Endothelial cell (in vitro differentiated cells): ENCODE measurements at regions not wholly inside any gene's neighbourhood (a gene's known extent, or its start where the extent isn't known, plus 50 kb on each side); places are given as distances from the start of the nearest gene placed in this dataset.
A peak's percentile ranks its signal among the peaks of the same experiment; 100 is the strongest.

Source experiments
- DNase-seq: peaks from one replicate; pipeline ENCODE4 v3.0.0; 2021; ENCODE audit warnings: low spot score
- H3K27ac Mint-ChIP-seq: one replicate; pipeline ENCODE4 v1.8.0; 2021; ENCODE audit warnings: mixed read lengths, inconsistent platforms; ENCODE audit not compliant: unreplicated experiment
- H3K27me3 Mint-ChIP-seq: one replicate; pipeline ENCODE4 v1.8.0; 2021; ENCODE audit warnings: mild to moderate bottlenecking, moderate library complexity, mixed read lengths, inconsistent platforms; ENCODE audit not compliant: unreplicated experiment
- H3K36me3 Mint-ChIP-seq: one replicate; pipeline ENCODE4 v1.8.0; 2021; ENCODE audit warnings: mild to moderate bottlenecking, low read depth, mixed read lengths, inconsistent platforms; ENCODE audit not compliant: unreplicated experiment
- H3K4me1 Mint-ChIP-seq: one replicate; pipeline ENCODE4 v1.8.0; 2021; ENCODE audit warnings: mild to moderate bottlenecking, mixed read lengths, inconsistent platforms; ENCODE audit not compliant: unreplicated experiment
- H3K4me3 Mint-ChIP-seq: one replicate; pipeline ENCODE4 v1.8.0; 2021; ENCODE audit warnings: mild to moderate bottlenecking, mixed read lengths, inconsistent platforms; ENCODE audit not compliant: unreplicated experiment
- H3K9me3 Mint-ChIP-seq: one replicate; pipeline ENCODE4 v1.8.0; 2021; ENCODE audit warnings: mixed read lengths, inconsistent platforms; ENCODE audit not compliant: unreplicated experiment
- CTCF ChIP-seq: fragments of 200-600 bp; sonication (generic); IDR thresholded peaks from one replicate; pipeline ENCODE4 v1.5.0; 2021; ENCODE audit warnings: antibody characterized with exemption; ENCODE audit not compliant: unreplicated experiment

GRCh38 chr5:124876566-124876965 lies 130.1 kb upstream of the ZNF608 start:
- Mint-ChIP-seq H3K27me3 (peaks cover 1% of the 10 kb centered on the region), H3K4me3 (no peak overlapping the region), H3K4me1 (peaks cover 4% of the 10 kb centered on the region), H3K9me3 (no peaks in the 10 kb centered on the region), H3K36me3 (no peaks in the 10 kb centered on the region), H3K27ac (peak overlapping the region; percentile 6)
- no peak for DNase-seq
- TF ChIP-seq CTCF = no peak

GRCh38 chr5:124876983-124877382 lies 130.5 kb upstream of the ZNF608 start:
- peaks cover 1% of the 10 kb centered on the region for H3K27me3 Mint-ChIP-seq
- no peaks in the 10 kb centered on the region for H3K36me3 Mint-ChIP-seq
- DNase-seq = no peak
- no peaks in the 10 kb centered on the region for H3K9me3 Mint-ChIP-seq
- no peak overlapping the region for H3K4me3 Mint-ChIP-seq
- H3K27ac Mint-ChIP-seq = peak overlapping the region; percentile 6
- H3K4me1 Mint-ChIP-seq = peaks cover 4% of the 10 kb centered on the region
- TF ChIP-seq CTCF = no peak

- H3K4me3 Mint-ChIP-seq = no peak overlapping the region
- no peaks in the 10 kb centered on the region for H3K9me3 Mint-ChIP-seq
- no peak for TF ChIP-seq CTCF
- no peaks in the 10 kb centered on the region for H3K4me1 Mint-ChIP-seq
- H3K36me3 Mint-ChIP-seq = no peaks in the 10 kb centered on the region
- no peak for DNase-seq
- H3K27me3 Mint-ChIP-seq = peaks cover 1% of the 10 kb centered on the region
- no peak overlapping the region for H3K27ac Mint-ChIP-seq
Measured at GRCh38 chr5:124877501-124878146, 131.2 kb upstream of the ZNF608 start.

- no peaks in the 10 kb centered on the region for H3K4me1 Mint-ChIP-seq
- no peaks in the 10 kb centered on the region for H3K27me3 Mint-ChIP-seq
- no peak for DNase-seq
- H3K4me3 Mint-ChIP-seq = no peak overlapping the region
- H3K36me3 Mint-ChIP-seq = no peaks in the 10 kb centered on the region
- H3K9me3 Mint-ChIP-seq = no peaks in the 10 kb centered on the region
- no peak for TF ChIP-seq CTCF
- H3K27ac Mint-ChIP-seq = no peak overlapping the region
Measured at GRCh38 chr5:124878583-124879342, 132.3 kb upstream of the ZNF608 start.

GRCh38 chr5:124880903-124881697 lies 134.7 kb upstream of the ZNF608 start:
- no peaks in the 10 kb centered on the region for H3K36me3 Mint-ChIP-seq
- H3K4me1 Mint-ChIP-seq = no peaks in the 10 kb centered on the region
- no peak for DNase-seq
- no peak overlapping the region for H3K4me3 Mint-ChIP-seq
- no peaks in the 10 kb centered on the region for H3K27me3 Mint-ChIP-seq
- H3K9me3 Mint-ChIP-seq = no peaks in the 10 kb centered on the region
- no peak overlapping the region for H3K27ac Mint-ChIP-seq
- TF ChIP-seq CTCF = no peak
